ENCODE measurements at regions not wholly inside any gene's neighbourhood (a gene's known extent, or its start where the extent isn't known, plus 50 kb on each side); places are given as distances from the start of the nearest gene placed in this dataset.

DNA sequence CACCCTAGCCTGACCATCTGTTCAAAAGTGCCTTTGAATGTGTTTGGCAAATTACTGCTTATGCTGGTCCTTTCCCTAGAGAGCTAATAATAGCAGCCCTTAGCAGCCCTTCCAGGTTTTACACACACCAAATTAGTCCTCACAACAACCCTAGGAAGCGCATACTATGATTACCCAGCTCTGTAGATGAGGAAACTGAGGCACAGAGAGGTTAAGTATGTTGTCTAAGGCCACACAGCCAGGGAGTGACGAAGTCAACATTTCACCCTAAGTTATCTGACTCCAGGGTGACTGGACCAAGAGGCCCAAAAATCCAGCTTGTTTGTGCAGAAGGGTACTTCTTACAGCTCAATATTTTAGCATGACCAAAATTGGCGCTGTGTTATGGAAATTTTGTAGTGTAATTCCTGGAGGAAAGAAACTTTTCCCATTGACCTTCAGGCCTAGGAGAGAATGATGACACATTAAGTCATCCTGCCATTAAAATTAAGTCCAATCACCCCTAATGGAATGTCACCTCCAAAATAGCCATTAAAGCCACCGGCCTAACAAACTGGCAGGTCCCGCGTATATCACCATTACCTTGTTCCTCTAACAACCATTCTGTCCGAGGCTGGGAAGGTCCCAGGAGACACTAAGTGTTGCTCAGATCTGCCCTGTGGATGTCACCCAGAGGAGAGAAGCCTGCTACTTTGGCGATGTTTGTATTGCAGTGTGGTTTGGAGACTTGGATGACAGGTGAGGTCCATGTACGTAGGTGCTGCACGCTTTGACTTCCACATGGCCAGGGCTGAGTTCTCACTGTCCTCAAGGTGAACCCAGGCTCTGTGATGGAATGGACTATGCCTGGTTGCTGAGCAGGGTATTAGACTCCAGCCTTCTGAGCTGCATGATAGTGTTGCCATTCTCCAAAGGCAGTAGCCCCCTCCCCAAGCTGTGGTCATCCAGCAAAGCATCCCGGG is 258.3 kb downstream of the TOMM20 start:
- H3K27me3 ChIP-seq = no peaks in the 10 kb centered on the region
- H3K9me3 ChIP-seq = peaks cover 0 to 4% (median 0%) of the 10 kb centered on the region in 11 donors
- no peaks in the 10 kb centered on the region for H3K36me3 ChIP-seq
- DNase-seq = no peak
- peak in 4 of 8 donors; percentile 2 to 28 (median 15) for ATAC-seq
- WGBS, 2 donors = 84 to 85% methylated on average over 11 of the region's 11 CpGs
- peak overlapping the region in 5 of 10 donors; percentile 8 to 33 (median 16) for H3K27ac ChIP-seq
- H3K4me3 ChIP-seq = no peak overlapping the region
- peaks cover 0 to 69% (median 35%) of the 10 kb centered on the region in 9 donors for H3K4me1 ChIP-seq
- TF ChIP-seq, protein P1, sequence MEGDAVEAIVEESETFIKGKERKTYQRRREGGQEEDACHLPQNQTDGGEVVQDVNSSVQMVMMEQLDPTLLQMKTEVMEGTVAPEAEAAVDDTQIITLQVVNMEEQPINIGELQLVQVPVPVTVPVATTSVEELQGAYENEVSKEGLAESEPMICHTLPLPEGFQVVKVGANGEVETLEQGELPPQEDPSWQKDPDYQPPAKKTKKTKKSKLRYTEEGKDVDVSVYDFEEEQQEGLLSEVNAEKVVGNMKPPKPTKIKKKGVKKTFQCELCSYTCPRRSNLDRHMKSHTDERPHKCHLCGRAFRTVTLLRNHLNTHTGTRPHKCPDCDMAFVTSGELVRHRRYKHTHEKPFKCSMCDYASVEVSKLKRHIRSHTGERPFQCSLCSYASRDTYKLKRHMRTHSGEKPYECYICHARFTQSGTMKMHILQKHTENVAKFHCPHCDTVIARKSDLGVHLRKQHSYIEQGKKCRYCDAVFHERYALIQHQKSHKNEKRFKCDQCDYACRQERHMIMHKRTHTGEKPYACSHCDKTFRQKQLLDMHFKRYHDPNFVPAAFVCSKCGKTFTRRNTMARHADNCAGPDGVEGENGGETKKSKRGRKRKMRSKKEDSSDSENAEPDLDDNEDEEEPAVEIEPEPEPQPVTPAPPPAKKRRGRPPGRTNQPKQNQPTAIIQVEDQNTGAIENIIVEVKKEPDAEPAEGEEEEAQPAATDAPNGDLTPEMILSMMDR (IDR thresholded peaks at IDR 0.05) = no peak
- intact Hi-C loops (cut with DNase I) = no loop called here

DNA sequence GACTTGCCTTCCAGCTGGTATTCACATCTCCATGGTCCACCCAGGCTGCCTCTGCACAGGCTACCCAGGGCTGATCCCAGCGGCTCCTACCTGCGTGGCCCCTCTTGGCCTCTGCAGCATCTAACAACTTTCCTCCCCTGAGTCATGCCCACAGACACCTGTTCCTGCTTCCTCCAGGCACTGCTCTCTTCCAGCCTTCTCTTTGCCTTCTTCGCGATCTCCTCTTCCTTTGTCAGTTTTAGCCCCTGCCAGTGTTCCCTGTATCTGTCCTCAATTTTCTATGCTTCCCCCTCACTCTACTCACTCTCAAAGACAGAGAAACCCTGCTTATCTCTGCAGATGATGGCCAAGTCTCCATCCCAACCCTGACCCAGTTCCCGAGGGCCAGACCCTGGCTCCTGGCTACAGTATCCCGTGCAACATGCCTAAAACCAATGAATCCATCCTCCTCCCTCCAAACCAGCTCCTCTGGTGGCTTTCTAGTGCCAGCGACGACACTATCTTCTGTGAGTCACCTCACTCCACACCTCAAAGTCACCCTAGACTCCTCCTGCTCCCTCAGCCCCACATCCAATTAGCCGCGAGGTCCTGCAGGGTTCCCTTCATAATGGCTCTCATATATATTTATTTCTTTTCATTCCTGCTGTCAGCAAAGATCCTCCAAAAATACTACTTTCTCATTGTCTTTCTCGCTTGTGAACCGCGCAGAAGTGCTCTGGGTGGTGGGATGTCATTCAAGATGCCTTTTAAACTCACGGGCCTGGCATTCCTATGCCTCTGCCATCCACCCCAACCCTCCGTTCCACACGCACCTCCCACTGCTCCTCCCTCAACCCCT is 259.2 kb downstream of the TOMM20 start:
- peak overlapping the region in 2 of 10 donors; percentile 29 to 33 for H3K27ac ChIP-seq
- H3K36me3 ChIP-seq = no peaks in the 10 kb centered on the region
- no peaks in the 10 kb centered on the region for H3K27me3 ChIP-seq
- TF ChIP-seq, protein P1 (IDR thresholded peaks at IDR 0.05) = no peak
- WGBS, 2 donors = 69 to 73% methylated on average over 16 of the region's 16 CpGs
- DNase-seq (no peak), ATAC-seq (peak in 2 of 8 donors; percentile 31 to 32)
- no peak overlapping the region for H3K4me3 ChIP-seq
- peaks cover 0 to 67% (median 35%) of the 10 kb centered on the region in 9 donors for H3K4me1 ChIP-seq
- intact Hi-C loops (cut with DNase I) = loop anchor here in 3 of 10 donors (10.0 kb wide), 3 partner anchors 145 to 375 kb away; partner anchors contain the start of gene IRF2BP2 (in 1 of the 3)
- peaks cover 0 to 6% (median 0%) of the 10 kb centered on the region in 11 donors for H3K9me3 ChIP-seq

DNA sequence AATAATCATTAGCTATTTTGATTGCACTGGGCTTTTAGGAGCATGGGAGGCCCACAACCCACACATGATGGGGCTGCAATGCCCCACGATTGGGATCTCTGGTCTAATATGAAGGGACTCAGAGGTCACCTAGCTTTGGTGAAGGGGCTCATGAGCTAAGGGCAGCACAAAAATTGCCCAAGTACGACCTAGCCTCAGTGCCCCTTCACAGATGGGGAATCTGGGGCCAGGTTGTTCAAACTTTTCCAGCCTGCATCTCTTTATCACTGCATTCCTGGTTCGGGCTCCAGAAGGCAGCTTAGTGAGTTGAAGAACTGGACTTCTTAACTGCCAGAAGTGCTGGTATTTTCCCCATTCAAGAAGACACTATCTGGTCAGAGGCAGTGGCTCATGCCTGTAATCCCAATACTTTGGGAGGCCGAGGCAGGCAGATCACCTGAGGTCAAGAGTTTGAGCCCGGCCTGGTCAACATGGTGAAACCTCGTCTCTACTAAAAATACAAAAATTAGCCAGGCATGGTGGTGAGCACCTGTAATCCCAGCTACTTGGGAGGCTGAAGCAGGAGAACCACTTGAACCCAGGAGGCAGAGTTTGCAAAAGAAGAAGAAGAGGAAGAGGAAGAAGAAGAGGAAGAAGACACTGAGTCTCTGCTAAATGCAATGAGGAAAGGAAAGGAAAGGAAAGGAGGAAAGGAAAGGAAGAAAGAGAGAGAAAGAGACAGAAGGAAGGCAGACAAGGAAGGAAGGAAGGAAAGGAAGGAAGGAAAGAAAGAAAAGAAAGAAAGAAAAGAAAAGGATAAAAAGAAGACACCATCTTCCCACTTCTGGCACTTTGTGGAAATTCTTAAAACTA is 258.5 kb upstream of the IRF2BP2 start:
- Histone ChIP-seq H3K4me1 (peaks cover 2 to 68% (median 43%) of the 10 kb centered on the region in 9 donors), H3K36me3 (no peaks in the 10 kb centered on the region), H3K4me3 (no peak overlapping the region), H3K27ac (no peak overlapping the region), H3K9me3 (peaks cover 0 to 6% (median 0%) of the 10 kb centered on the region in 11 donors), H3K27me3 (no peaks in the 10 kb centered on the region)
- 95% methylated on average over 6 of the region's 6 CpGs for WGBS, 2 donors
- TF ChIP-seq, protein P1 (IDR thresholded peaks at IDR 0.05) = no peak
- intact Hi-C loops (cut with DNase I) = loop anchor here in 3 of 10 donors (10.0 kb wide), 3 partner anchors 144 to 374 kb away; partner anchors contain the start of gene IRF2BP2 (in 1 of the 3)
- no peak for DNase-seq
- no peak for ATAC-seq

All from heart right ventricle (tissue), 16 donors.